Activated naive CD4-positive, alpha-beta T cell treated with anti-CD3 and anti-CD28 coated beads for 36 hours (primary cell): ENCODE measurements at regions not wholly inside any gene's neighbourhood (a gene's known extent, or its start where the extent isn't known, plus 50 kb on each side); places are given as distances from the start of the nearest gene placed in this dataset.

ENCODE experiments used
- CTCF ChIA-PET: fragments of 350-600 bp; sonication (Branson Sonifier 250); formaldehyde crosslinking; loops from one replicate; lab custom pipeline; 2021; ENCODE audit warnings: antibody characterized with exemption; lab: Charles Lee
- DNase-seq: peaks from one replicate; pipeline ENCODE4 v3.0.0-alpha.2; 2020
- H3K27ac Mint-ChIP-seq: one replicate; pipeline ENCODE4 v1.8.0; 2021; ENCODE audit warnings: mild to moderate bottlenecking, mixed read lengths
- H3K27me3 Mint-ChIP-seq: one replicate; pipeline ENCODE4 v1.8.0; 2021; ENCODE audit warnings: low read depth, mixed read lengths
- H3K36me3 Mint-ChIP-seq: one replicate; pipeline ENCODE4 v1.8.0; 2021; ENCODE audit warnings: low read depth, mixed read lengths
- H3K4me1 Mint-ChIP-seq: one replicate; pipeline ENCODE4 v1.8.0; 2021; ENCODE audit warnings: low read depth, mixed read lengths
- H3K4me3 Mint-ChIP-seq: one replicate; pipeline ENCODE4 v1.8.0; 2021; ENCODE audit warnings: mild to moderate bottlenecking, moderate library complexity, mixed read lengths
- H3K9me3 Mint-ChIP-seq: one replicate; pipeline ENCODE4 v1.8.0; 2021; ENCODE audit warnings: mixed read lengths
- intact Hi-C: fragments of 100-400 bp; cut with micrococcal nuclease; formaldehyde crosslinking; loops from one replicate; pipeline ENCODE4 v1.15.1; 2023

DNA sequence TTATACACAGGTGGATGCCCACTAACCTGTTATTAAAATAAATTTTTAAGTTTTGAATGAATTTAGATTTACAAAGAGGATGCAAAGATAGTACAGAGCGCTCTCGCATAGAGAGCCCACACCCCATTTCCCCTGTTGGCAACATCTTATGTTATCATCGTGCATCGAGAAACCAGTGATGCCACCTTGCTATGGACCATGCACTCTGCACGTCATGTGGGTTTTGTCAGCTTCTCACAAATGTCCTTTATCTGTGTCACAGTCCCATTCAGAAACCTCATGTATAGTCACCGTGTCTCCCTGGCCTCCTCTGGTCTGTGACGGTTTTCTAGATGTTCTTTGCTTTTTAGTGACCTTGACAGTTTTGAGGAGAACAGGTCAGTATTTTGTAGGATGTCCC, 60.0 kb downstream of the ING1 start:
- Mint-ChIP-seq H3K36me3 (no peaks in the 10 kb centered on the region), H3K27me3 (peaks cover 2% of the 10 kb centered on the region), H3K27ac (no peak overlapping the region), H3K4me1 (no peaks in the 10 kb centered on the region), H3K9me3 (no peaks in the 10 kb centered on the region), H3K4me3 (no peak overlapping the region)
- CTCF ChIA-PET, result no interaction called here
- DNase-seq, result no peak
- intact Hi-C loops, result no loop called here

DNA sequence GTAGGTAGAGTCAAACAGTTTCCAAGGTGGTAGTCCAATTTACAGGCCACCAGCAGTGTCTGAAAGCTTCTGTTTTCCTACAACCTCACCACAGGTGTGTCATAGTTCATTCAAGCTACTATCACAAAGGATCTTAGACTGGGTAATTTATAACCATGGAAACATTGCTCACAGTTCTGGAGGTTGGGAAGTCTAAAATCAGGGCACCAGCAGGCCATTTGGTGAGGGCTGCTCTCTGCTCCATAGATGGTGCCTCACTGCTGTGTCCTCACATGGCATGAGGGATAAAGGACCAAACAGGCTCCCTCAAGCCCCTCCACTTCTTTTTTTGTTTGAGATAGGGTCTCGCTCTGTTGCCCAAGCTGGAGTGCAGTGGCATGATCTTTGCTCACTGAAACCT, 60.6 kb downstream of the ING1 start:
- Mint-ChIP-seq H3K36me3 (no peaks in the 10 kb centered on the region), H3K4me3 (no peak overlapping the region), H3K4me1 (no peaks in the 10 kb centered on the region), H3K9me3 (no peaks in the 10 kb centered on the region), H3K27me3 (peaks cover 2% of the 10 kb centered on the region), H3K27ac (no peak overlapping the region)
- intact Hi-C loops, result no loop called here
- CTCF ChIA-PET, result interaction anchor here (1.0 kb wide), 1 partner anchor 27 kb away, joined by 3 read pairs; no protein-coding TSS in a partner anchor
- DNase-seq, result no peak

DNA sequence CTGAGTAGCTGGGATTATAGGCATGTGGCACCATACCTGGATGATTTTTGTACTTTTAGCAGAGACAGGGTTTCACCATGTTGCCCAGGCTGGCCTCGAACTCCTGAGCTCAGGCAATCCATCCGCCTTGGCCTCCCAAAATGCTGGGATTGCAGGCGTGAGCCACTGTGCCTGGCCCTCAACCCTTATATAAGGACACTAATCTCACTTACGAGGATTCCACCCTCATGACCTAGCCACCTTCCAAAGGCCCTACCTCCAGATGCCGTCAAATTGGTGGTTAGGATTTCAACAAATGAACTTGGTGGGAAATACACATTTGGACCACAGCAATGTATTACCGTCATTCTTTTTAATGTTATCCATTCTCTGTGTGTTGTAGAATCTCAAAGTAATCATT, 61.0 kb downstream of the ING1 start:
- CTCF ChIA-PET, result interaction anchor here (1.0 kb wide), 1 partner anchor 27 kb away, joined by 3 read pairs; no protein-coding TSS in a partner anchor
- Mint-ChIP-seq H3K27me3 (peaks cover 2% of the 10 kb centered on the region), H3K27ac (no peak overlapping the region), H3K4me3 (no peak overlapping the region), H3K36me3 (no peaks in the 10 kb centered on the region), H3K4me1 (no peaks in the 10 kb centered on the region), H3K9me3 (no peaks in the 10 kb centered on the region)
- intact Hi-C loops, result no loop called here
- DNase-seq, result no peak

DNA sequence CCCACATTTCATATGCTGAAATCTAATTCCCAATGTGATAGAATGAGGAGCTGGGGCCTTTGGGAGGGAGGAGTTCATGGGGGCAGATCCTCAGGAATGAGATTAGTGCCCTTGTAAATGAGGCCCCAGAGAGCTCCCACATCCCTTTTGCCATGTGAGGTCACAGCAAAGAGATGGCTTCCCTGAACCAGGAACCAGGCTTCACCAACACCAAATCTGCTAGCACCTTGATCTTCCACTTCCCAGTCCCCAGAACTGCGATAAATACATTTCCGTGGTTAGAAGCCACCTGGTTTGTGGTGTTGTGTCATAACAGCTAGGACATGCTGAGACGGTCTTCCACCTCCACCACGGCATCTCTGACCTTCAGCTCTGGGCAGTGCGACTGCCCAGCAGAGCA, 62.1 kb downstream of the ING1 start:
- Mint-ChIP-seq H3K4me3 (no peak overlapping the region), H3K4me1 (no peaks in the 10 kb centered on the region), H3K27ac (no peak overlapping the region), H3K36me3 (no peaks in the 10 kb centered on the region), H3K9me3 (no peaks in the 10 kb centered on the region), H3K27me3 (peaks cover 3% of the 10 kb centered on the region)
- intact Hi-C loops, result no loop called here
- DNase-seq, result no peak
- CTCF ChIA-PET, result interaction anchor here (1.0 kb wide), 1 partner anchor 25 kb away, joined by 3 read pairs; no protein-coding TSS in a partner anchor

DNA sequence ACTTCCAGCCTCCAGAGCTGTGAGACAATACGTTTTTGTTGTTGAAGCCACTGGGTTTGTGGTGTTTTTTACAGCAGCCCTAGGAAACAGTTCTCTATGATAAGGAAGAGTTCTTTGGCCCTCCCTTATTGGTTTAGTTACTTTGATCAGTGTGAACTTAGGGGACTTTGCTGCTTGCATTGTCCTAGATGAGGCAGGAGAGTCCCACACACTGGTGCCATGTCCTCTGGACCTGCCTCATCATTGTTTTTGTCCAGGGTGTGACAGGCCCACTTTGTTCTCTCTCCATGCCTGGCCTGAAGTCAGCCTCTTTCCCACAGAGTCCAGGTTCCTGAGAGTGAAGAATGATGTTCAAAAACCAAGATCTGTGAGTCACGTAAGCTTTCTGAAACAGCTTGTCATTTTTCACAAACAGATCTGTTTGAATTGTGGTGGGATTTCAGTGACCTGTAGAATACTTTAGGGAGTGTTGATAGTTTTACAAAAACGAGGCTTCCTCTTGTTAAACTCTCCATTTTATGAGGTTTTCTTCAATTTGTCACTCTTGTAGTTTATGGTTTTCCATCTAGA, 63.8 kb downstream of the ING1 start:
- Mint-ChIP-seq H3K27me3 (peaks cover 2% of the 10 kb centered on the region), H3K4me3 (no peak overlapping the region), H3K27ac (no peak overlapping the region), H3K4me1 (no peaks in the 10 kb centered on the region), H3K9me3 (peaks cover under 1% of the 10 kb centered on the region), H3K36me3 (no peaks in the 10 kb centered on the region)
- DNase-seq, result no peak
- CTCF ChIA-PET, result interaction anchor here (1.0 kb wide), 1 partner anchor 8 kb away, joined by 3 read pairs; no protein-coding TSS in a partner anchor
- intact Hi-C loops, result no loop called here

DNA sequence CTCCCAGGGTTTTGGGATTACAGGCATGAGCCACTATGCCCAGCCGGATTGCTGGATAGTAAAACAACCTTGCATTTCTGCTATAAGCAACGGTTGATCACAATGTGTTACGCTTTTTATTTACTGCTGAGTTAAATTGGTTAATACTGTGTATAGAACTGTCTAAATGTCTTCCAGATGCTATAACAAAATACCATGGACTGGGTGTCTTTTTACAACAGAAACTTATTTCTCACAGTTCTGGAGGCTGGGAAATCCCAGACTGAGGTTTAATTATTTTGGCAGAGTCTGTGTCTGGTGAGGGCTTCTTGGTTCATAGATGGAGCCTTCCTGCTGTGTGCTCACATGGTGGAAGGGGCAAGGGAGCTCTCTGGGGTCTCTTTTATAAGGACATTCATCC, 65.5 kb downstream of the ING1 start:
- Mint-ChIP-seq H3K4me1 (no peaks in the 10 kb centered on the region), H3K9me3 (peaks cover 11% of the 10 kb centered on the region), H3K4me3 (no peak overlapping the region), H3K27me3 (peaks cover 10% of the 10 kb centered on the region), H3K27ac (no peak overlapping the region), H3K36me3 (no peaks in the 10 kb centered on the region)
- intact Hi-C loops, result no loop called here
- CTCF ChIA-PET, result no interaction called here
- DNase-seq, result no peak

DNA sequence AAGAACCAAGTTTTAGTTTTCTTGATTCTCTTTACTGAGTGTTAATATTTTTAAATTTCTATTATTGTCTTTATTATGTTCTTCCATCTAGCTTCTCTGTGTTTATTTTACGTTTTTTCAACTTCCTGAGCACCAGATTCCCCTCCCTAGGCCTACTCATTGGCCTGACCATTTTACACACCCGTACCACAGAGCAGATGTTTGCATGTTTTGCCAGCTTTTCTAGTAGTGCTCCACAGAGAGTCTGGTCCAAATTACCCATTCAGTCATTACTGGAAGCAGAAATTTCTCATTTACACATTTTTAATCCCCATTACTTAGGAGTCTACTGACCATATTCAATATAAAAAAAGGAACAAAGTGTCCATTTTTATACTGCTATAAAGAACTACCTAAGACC, 66.9 kb downstream of the ING1 start:
- intact Hi-C loops, result no loop called here
- no peak overlapping the region for H3K4me3 Mint-ChIP-seq
- no peaks in the 10 kb centered on the region for H3K4me1 Mint-ChIP-seq
- peaks cover 11% of the 10 kb centered on the region for H3K9me3 Mint-ChIP-seq
- CTCF ChIA-PET, result interaction anchor here (0.8 kb wide), 1 partner anchor 145 kb away, joined by 3 read pairs; no protein-coding TSS in a partner anchor
- peaks cover 15% of the 10 kb centered on the region for H3K27me3 Mint-ChIP-seq
- no peaks in the 10 kb centered on the region for H3K36me3 Mint-ChIP-seq
- DNase-seq, result no peak
- no peak overlapping the region for H3K27ac Mint-ChIP-seq

DNA sequence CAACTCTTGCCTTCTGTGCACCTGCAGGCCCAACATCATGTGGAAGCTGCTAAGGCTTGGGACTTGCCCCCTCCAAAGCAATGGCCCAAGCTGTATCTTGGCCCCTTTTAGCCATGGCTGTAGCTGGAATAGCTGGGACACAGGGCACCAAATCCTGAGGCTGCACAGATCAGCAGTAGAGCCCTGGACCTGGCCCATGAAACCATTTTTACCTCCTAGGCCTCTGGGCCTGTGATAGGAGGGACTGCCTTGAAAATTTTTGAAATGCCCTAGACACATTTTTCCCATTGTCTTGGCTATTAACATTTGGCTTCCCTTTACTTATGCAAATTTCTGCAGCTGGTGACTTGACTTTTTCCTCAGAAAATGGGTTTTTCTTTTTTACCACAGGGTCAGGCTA, 68.7 kb downstream of the ING1 start:
- Mint-ChIP-seq H3K4me3 (no peak overlapping the region), H3K27ac (no peak overlapping the region), H3K4me1 (no peaks in the 10 kb centered on the region), H3K36me3 (no peaks in the 10 kb centered on the region), H3K9me3 (peaks cover 11% of the 10 kb centered on the region), H3K27me3 (peaks cover 15% of the 10 kb centered on the region)
- CTCF ChIA-PET, result no interaction called here
- no peak for DNase-seq
- intact Hi-C loops, result no loop called here

DNA sequence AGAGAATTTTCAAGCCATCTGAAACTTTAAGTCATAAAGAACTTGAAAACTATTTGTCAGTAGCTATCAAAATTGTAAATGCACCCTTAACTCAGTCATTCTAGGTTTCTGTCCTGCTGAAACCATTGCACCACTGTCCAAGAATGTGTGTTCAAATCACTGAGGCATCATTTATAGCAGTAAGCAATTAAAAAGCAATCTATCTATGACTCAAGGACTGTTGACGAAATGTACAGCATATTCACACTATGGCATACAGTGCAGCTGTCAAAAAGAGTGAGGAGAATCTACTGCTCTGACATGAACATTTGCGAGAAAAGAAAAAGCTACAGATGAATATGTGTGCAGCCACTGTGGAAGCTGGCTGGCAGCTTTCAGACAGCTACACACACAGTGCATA, 71.2 kb downstream of the ING1 start:
- H3K9me3 Mint-ChIP-seq, result peaks cover 11% of the 10 kb centered on the region
- H3K36me3 Mint-ChIP-seq, result no peaks in the 10 kb centered on the region
- no peak overlapping the region for H3K4me3 Mint-ChIP-seq
- CTCF ChIA-PET, result no interaction called here
- intact Hi-C loops, result no loop called here
- H3K27me3 Mint-ChIP-seq, result peaks cover 18% of the 10 kb centered on the region
- DNase-seq, result no peak
- H3K4me1 Mint-ChIP-seq, result no peaks in the 10 kb centered on the region
- H3K27ac Mint-ChIP-seq, result no peak overlapping the region

DNA sequence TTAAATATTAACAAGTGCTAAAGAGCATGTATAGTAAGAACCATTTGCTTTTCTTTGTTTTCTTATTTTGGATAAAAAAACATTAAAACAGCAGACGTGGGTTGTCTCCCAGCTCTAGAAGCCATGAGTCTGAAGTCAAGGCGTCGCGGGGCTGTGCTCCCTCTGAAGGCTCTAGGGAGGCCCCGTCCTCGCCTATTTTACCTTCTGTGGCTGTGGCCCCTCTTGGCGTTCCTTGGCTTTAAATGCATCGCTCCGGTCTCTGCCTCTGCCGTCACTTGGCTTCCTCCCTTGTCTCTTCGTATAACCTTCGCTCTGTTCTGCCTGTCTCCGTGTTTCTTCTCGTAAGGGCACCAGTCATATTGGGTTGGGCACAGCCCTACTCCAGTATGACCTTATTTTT, 75.3 kb downstream of the ING1 start:
- Mint-ChIP-seq H3K4me1 (no peaks in the 10 kb centered on the region), H3K27ac (no peak overlapping the region), H3K4me3 (no peak overlapping the region), H3K36me3 (peaks cover 6% of the 10 kb centered on the region), H3K9me3 (peaks cover 26% of the 10 kb centered on the region), H3K27me3 (peaks cover 8% of the 10 kb centered on the region)
- CTCF ChIA-PET, result no interaction called here
- DNase-seq, result no peak
- intact Hi-C loops, result no loop called here

DNA sequence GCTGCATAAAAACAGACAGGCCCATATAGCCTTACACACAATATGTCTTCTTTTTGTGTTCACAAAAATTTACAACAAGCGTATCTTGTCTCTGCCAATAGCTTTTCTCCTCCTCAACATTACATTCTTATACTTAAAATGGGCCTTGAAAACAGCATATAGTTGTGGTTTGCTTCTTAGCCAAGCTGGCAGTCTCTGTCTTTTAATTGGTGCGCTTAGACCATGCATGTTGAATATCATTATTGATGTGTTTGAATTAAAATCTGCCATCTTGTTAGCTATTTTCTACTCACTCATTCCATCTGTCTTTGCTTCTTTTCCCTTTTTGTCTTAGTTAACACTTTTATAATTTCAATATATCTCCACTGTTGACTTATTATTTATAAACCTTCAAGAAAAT, 76.4 kb downstream of the ING1 start:
- H3K9me3 Mint-ChIP-seq, result peaks cover 27% of the 10 kb centered on the region
- H3K27ac Mint-ChIP-seq, result no peak overlapping the region

DNA sequence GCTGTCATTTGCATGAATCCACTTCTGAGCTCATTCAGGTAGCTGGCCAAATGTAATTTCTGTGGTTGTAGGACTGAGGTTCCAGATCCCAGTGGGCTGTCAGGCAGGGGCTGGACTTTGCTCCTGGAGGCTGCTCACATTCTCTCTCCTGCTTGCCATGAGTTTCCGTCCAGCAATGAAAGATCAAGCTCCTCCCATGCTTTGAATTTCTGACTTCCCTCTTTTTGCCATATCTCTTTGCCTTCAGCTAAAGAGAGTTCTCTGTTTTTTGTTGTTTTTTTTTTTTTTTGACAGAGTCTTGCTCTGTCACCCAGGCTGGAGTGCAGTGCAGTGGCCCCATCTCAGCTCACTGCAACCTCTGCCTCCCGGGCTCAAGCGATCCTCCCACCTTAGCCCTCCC, 76.9 kb downstream of the ING1 start:
- CTCF ChIA-PET, result no interaction called here
- Mint-ChIP-seq H3K4me1 (no peaks in the 10 kb centered on the region), H3K27me3 (peaks cover 3% of the 10 kb centered on the region), H3K36me3 (peaks cover 6% of the 10 kb centered on the region), H3K4me3 (no peak overlapping the region), H3K9me3 (peaks cover 31% of the 10 kb centered on the region), H3K27ac (no peak overlapping the region)
- intact Hi-C loops, result no loop called here
- no peak for DNase-seq

More for the DNA sequence above, 76.4 kb downstream of the ING1 start:
- Mint-ChIP-seq H3K36me3 (peaks cover 6% of the 10 kb centered on the region), H3K27me3 (peaks cover 6% of the 10 kb centered on the region), H3K4me3 (no peak overlapping the region), H3K4me1 (no peaks in the 10 kb centered on the region)
- CTCF ChIA-PET, result interaction anchor here (0.9 kb wide), 1 partner anchor 551 kb away, joined by 3 read pairs; no protein-coding TSS in a partner anchor
- no peak for DNase-seq
- intact Hi-C loops, result no loop called here

DNA sequence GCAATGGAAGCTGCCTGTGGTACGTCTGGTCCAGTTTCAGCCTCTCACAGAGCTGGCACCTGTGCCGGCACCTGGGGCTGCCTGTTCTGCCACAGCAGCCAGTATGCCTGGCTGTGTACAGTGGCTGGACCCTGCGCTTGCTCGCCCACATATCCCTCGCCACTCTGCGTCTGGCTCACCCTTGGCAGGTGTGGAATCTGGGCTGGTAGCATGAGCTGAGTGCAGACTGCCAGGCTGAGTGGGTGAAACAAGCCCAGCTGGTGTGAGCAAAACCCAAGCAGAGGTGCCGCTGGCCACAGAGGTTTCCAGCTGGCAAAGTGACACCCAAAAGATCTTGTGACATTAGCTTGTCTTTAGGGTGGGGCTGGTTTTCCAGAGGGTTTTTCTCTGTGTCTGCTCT, 80.7 kb downstream of the ING1 start:
- no peak for DNase-seq
- H3K9me3 Mint-ChIP-seq, result peaks cover 31% of the 10 kb centered on the region
- peaks cover 6% of the 10 kb centered on the region for H3K36me3 Mint-ChIP-seq
- CTCF ChIA-PET, result interaction anchor here (1.3 kb wide), 1 partner anchor 23 kb away, joined by 3 read pairs; no protein-coding TSS in a partner anchor
- intact Hi-C loops, result no loop called here
- no peak overlapping the region for H3K4me3 Mint-ChIP-seq
- peaks cover 12% of the 10 kb centered on the region for H3K27me3 Mint-ChIP-seq
- H3K27ac Mint-ChIP-seq, result no peak overlapping the region
- peaks cover 2% of the 10 kb centered on the region for H3K4me1 Mint-ChIP-seq
